ENCODE measurements at regions not wholly inside any gene's neighbourhood (a gene's known extent, or its start where the extent isn't known, plus 50 kb on each side); places are given as distances from the start of the nearest gene placed in this dataset.

GRCh38 chr6:108734271-108734922 is 113.8 kb upstream of the ARMC2 start:
- no peak for DNase-seq

- no peak for DNase-seq
These were observed 112.8 kb upstream of the ARMC2 start for GRCh38 chr6:108735310-108736001.

- DNase-seq: no peak
These were observed 112.2 kb upstream of the ARMC2 start for GRCh38 chr6:108736002-108736361.

- DNase-seq: no peak
These were observed 111.4 kb upstream of the ARMC2 start for GRCh38 chr6:108736832-108737231.

GRCh38 chr6:108737594-108738546 is 110.4 kb upstream of the ARMC2 start:
- no peak for DNase-seq

DNA sequence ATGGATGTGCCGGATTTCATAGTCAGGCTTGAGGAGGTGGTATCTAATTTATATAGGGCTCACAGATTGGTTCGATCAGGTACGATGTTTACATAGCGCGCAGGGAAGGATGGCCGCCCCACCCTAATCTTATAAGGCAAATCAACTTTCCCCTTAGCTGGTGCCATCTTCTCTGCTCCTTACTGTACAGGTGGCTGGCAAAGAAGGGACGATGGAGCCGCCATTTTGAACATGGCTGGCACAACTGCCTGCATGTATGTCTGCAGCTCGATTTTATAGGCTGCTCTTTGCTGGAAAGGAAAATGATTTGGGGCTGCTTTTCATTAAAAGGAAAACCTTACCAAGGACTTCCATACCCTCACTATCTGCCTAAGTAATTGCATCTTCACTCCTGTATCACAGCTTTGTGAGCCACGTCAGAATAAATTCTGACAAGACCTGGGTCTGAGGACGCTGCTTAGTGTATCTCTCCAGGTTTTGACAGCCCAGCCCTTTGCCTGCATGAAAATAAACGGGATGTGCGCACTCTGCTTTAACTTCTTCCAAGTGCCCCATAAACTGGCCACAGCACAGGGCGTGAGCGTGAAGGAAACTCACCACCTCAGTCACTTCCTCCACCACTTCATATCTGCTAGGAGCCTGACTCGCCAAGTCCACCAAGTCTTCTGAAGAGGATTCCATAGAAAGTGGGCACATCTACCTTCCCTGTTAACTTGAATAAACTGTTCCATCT is 109.4 kb upstream of the ARMC2 start:
- DNase-seq: no peak

GRCh38 chr6:108739496-108740330 is 108.5 kb upstream of the ARMC2 start:
- no peak for DNase-seq

DNA sequence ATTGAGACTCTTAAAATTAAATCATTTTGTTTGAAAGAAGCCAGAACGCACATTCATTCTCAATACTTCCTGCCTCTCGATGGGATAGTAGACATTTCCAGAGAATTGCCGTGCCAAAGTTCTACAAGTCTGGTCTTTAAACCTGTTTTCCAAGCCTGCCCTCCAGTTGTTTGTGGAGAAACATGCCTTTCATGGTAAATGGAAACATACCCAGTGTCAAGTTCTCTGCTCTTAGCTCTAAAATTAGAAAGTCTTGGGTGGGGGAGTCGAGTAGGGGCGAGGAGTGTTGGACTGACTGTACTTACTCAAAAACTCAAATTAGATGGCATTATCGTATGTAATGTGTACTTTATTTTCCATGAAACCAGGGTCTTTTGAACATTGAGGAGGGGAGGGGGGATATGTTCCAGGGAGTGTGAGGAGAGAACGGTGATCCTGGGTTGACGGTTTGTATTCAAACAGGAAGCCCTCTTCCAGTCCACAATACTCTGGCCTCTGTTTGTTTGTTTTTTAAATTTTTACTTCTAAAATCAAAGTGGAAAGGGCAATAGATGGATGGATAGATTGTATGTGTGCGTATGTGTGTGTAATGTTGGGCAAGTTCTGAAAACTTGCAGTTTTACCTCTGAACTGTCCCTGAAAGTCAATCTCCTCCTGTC is 106.8 kb upstream of the ARMC2 start:
- DNase-seq: no peak

DNA sequence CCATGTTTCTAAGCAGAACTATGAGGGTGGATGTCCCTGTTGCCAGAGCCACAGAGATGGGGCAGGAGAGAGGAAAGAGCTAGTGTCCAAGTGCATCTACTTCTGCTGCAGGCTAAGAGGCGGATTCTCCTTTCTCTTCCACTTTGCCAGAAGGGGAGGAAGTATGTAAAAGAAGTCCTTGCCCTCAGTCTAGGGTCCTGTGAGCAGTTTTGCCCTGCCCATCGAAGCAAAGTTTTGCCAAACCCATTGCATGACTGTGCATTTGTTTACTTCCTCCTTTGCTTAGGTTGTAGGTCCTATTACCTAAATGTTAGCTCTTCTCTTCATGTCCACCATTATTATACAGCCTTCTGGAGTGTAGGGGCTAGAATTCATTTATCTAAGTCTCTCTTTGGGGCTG is 106.2 kb upstream of the ARMC2 start:
- no peak for DNase-seq

DNA sequence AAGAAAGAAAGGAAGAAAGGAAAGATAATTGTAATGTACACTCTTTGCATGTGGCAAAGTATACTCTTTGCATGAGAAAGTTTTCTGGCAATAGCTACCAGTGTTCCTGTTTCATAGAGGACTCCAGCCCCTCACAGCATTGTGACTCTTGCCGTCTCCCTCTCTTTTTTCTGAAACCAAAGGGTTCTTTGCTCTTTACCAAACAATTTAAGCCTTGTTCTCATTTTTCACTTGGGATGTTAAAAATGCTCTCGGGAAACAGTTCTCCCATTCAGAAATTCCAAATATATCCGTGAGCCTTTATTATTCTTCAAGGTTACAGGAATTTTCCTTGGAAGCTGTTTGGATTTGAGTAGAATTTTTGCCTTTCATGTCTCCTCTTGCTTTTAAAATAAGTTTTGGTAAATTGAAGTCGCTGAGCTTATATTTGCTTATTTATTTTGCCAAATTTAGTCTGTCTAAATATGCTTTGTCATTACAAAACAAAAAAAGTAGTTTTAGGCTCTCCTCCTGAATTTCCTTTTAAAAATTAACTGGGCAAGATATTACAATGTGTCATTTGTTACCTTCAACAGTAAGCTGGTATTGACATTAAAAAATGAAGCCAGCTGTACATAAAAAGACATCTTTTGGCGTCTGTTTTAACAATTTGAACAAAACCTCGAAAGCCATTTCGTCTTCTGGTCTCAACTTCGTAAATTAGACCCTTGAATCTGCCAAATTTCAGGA is 103.8 kb upstream of the ARMC2 start:
- no peak for DNase-seq

GRCh38 chr6:108744996-108745395 is 103.2 kb upstream of the ARMC2 start:
- no peak for DNase-seq

DNA sequence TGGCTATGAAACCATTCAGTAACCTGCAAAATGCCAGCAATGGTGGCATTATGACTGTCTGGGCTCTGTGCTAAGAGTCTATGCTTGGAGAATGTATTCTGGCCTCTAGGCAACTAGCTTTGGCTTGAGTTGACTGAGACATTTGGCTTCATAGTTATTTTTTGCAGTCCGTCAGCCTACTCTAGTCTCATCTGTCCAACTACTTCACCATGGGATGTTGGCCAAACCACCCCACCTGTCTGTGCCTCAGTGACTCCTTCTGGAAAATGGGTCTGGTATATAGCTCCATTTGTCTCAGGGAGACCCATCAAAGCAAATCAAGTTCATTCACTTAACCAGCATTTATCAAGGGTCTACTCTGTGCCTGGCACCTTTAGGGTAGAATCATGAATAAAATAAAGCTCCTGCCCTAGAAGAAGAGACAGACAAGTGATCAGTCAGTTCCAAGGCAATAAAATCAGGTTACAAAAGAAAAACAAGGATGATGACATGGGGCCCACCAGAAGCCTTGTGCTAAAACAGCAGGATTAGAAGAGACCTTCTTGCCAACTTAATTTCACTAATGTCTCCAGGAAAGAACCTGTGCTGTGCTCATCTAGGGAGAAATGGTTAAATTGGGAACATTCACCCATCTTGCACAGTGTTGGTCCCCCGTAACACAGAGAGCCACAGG is 102.4 kb upstream of the ARMC2 start:
- DNase-seq: no peak

DNA sequence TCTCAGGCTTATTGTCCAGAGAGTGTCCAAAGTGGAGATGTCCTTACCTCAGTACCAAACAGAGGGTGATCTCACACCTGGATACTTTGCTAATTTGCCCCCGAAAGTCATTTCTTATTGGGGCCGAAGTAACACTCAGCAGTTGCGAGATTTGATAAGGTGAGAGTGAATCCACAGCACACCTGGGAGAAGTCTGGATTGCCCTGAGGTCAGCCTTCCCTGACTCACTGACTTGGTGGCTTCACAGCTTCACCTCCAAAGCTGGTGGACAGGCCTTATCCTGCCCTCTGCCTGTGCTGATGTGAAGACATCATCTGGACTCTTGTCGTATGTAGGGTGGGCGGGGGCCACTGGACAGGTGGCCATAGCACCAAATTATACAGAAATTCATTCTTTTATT is 101.9 kb upstream of the ARMC2 start:
- no peak for DNase-seq

DNA sequence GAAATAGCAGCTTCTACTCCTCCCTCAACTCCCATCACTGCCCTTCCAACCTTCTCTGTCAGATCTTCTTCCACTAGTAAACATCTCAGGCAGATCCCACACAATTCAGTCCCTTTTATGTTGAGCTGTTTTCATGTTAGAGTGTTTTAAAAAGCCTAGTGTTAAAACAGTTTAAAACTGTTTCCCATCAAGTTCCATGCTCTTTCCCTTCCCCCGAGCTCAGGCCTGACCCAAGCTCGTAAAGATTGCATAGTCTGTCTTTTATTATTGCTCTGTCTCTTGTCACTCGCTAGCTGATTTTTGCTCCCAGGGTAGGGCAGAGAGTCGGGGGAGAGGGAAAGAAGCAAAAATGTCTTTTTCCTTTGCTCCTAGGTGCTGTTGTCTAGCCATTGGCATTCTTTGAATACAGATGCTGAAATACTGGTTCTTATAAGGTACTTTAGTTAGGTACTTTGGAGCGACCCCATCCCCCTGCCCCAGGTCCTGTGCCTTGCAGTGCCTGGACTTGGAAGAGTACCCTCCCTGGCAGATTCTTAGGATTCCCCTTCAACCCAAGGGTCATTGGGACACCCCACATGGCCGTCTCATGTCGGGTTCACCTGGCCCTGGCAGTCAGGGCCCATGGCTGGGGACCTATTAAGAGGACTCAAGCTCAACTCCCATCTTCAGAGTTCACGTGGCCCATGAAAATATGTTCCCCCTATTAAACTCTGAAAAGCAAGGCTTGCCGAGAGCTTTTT is 101.2 kb upstream of the ARMC2 start:
- no peak for DNase-seq

GRCh38 chr6:108748055-108748454 is 100.2 kb upstream of the ARMC2 start:
- no peak for DNase-seq

- DNase-seq: no peak
These were observed 99.3 kb upstream of the ARMC2 start for GRCh38 chr6:108748959-108749358.

GRCh38 chr6:108750801-108751200 is 97.4 kb upstream of the ARMC2 start:
- DNase-seq: no peak

GRCh38 chr6:108751282-108751681 is 96.9 kb upstream of the ARMC2 start:
- no peak for DNase-seq
